Astrocyte of the spinal cord (primary cell): ENCODE measurements at regions not wholly inside any gene's neighbourhood (a gene's known extent, or its start where the extent isn't known, plus 50 kb on each side); places are given as distances from the start of the nearest gene placed in this dataset.

ENCODE experiments used
- DNase-seq: peaks from one replicate; pipeline ENCODE4 v3.0.0; 2011; ENCODE audit warnings: low read depth, low spot score
- H3K4me3 ChIP-seq: 2 replicates; pipeline ENCODE4 v1.5.1; 2011; ENCODE audit warnings: low read depth, mild to moderate bottlenecking, low read length, moderate library complexity
- in situ Hi-C: cut with HindIII; loops from 2 replicates; pipeline ENCODE4 v1.10.0; 2017; ENCODE audit warnings: low sequenced_read_pairs
- TF ChIP-seq, protein P1 (sequence below): IDR thresholded peaks from 2 replicates; pipeline ENCODE4 v1.5.1; 2012; ENCODE audit warnings: low read depth, mild to moderate bottlenecking, low read length, inconsistent platforms

GRCh38 chrX:140346729-140347128 is 158.1 kb downstream of the SOX3 start:
- in situ Hi-C loops = no loop called here

DNA sequence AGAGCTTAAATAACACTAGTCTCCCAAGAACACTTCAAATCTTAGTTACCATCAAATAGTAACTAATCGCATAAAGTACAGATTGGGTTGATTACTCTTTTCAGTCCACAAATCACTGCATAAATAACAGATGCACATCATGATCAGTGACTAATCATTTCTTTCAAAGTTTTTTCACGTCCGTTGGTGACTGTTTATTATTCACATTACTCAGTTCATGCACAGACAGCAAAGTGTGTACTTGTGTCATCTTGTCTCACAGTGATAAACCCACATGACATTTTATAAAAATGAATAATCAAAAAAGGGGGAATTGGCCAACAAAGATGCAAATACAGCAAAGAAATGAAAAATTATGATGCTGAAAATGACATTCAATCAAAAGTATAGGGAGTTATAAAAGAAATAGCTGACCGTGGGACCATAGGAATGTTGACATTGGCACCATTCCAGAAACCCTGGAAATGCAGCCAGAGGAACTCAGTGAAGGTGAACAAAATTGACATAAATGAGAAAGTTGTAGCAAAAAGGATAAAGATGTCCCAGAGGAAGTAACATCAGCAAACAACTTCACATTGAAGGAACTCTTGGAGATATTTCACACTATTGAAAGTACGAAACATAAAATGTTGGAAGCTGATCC is 161.5 kb downstream of the SOX3 start:
- in situ Hi-C loops = no loop called here
- TF ChIP-seq, protein P1, sequence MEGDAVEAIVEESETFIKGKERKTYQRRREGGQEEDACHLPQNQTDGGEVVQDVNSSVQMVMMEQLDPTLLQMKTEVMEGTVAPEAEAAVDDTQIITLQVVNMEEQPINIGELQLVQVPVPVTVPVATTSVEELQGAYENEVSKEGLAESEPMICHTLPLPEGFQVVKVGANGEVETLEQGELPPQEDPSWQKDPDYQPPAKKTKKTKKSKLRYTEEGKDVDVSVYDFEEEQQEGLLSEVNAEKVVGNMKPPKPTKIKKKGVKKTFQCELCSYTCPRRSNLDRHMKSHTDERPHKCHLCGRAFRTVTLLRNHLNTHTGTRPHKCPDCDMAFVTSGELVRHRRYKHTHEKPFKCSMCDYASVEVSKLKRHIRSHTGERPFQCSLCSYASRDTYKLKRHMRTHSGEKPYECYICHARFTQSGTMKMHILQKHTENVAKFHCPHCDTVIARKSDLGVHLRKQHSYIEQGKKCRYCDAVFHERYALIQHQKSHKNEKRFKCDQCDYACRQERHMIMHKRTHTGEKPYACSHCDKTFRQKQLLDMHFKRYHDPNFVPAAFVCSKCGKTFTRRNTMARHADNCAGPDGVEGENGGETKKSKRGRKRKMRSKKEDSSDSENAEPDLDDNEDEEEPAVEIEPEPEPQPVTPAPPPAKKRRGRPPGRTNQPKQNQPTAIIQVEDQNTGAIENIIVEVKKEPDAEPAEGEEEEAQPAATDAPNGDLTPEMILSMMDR = no peak
- DNase-seq = peak; percentile 6
- no peak overlapping the region for H3K4me3 ChIP-seq

More at GRCh38 chrX:140346729-140347128, 158.1 kb downstream of the SOX3 start:
- no peak overlapping the region for H3K4me3 ChIP-seq
- TF ChIP-seq, protein P1 = no peak
- no peak for DNase-seq

- DNase-seq = no peak
- no peak overlapping the region for H3K4me3 ChIP-seq
- TF ChIP-seq, protein P1 = no peak
- in situ Hi-C loops = no loop called here
Observed at GRCh38 chrX:140342410-140342809, 162.5 kb downstream of the SOX3 start.

- TF ChIP-seq, protein P1 = no peak
- H3K4me3 ChIP-seq = no peak overlapping the region
- in situ Hi-C loops = no loop called here
- no peak for DNase-seq
Observed at GRCh38 chrX:140337263-140337662, 167.6 kb downstream of the SOX3 start.

DNA sequence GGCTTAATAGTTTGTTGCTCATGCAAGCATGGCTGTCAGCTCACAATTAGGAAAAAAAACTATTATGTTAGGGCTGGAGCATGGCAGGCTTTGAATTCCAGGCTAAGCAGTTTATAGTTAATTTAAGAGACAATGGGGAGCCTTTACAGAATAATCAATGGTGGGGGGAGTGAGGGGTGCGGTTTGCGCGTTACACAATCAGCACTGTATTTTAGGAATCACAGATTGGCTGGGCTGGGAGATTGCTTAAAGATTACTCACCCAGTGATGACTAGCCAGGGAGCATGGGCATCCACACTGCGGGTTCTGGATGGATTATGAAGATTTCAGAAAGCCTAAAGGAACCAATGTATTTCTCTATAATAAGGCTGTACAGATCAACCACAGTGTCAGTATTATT is 186.6 kb downstream of the SOX3 start:
- TF ChIP-seq, protein P1 = no peak
- DNase-seq = peak; percentile 60
- in situ Hi-C loops = no loop called here
- H3K4me3 ChIP-seq = no peak overlapping the region

DNA sequence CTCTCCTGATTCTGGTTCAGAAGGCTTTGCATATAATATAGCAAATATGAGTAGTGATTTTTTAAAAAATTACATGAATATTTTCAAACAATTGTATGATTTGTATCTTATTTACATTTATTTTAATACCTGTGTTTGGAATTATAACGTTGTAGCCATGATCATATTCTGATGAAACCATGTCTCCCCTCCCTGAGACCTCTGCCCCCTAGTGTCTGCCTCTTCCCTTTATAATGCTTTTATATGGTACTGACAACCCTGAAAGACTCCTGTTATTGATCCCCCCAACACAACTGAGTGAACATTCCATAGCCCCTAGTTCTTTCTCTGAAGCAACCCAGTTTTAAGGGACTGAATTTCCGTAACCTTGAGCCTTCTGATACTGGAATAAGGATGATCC is 187.4 kb downstream of the SOX3 start:
- no peak for DNase-seq
- TF ChIP-seq, protein P1 = no peak
- H3K4me3 ChIP-seq = no peak overlapping the region
- in situ Hi-C loops = no loop called here
